HEK293T (cell line): ENCODE measurements at regions not wholly inside any gene's neighbourhood (a gene's known extent, or its start where the extent isn't known, plus 50 kb on each side); places are given as distances from the start of the nearest gene placed in this dataset.

Source experiments
- ARNT ChIP-seq: fragments of 450-650 bp; IDR thresholded peaks from 2 replicates; pipeline ENCODE4 v1.6.1; 2017; ENCODE audit warnings: mild to moderate bottlenecking
- BHLHE40 ChIP-seq: fragments of 450-650 bp; IDR thresholded peaks from 2 replicates; pipeline ENCODE4 v1.6.1; 2016; ENCODE audit warnings: mild to moderate bottlenecking, moderate library complexity, borderline replicate concordance
- CTBP1 ChIP-seq: fragments of 450-650 bp; IDR thresholded peaks from 2 replicates; pipeline ENCODE4 v1.6.1; 2016; ENCODE audit warnings: borderline replicate concordance
- ELF4 ChIP-seq: fragments of 450-650 bp; IDR thresholded peaks from 2 replicates; pipeline ENCODE4 v1.6.1; 2017; ENCODE audit warnings: antibody characterized with exemption
- FOXA1 ChIP-seq: fragments of 450-650 bp; IDR thresholded peaks from 2 replicates; pipeline ENCODE4 v1.6.1; 2016; ENCODE audit warnings: mild to moderate bottlenecking
- FOXK2 ChIP-seq: fragments of 450-650 bp; IDR thresholded peaks from 2 replicates; pipeline ENCODE4 v1.6.1; 2016; ENCODE audit warnings: mild to moderate bottlenecking
- FOXM1 ChIP-seq: fragments of 450-650 bp; IDR thresholded peaks from 2 replicates; pipeline ENCODE4 v1.6.1; 2017; ENCODE audit warnings: mild to moderate bottlenecking, borderline replicate concordance
- L3MBTL2 ChIP-seq: fragments of 450-650 bp; conservative IDR thresholded peaks from 2 replicates; pipeline ENCODE4 v1.6.1; 2016; ENCODE audit warnings: mild to moderate bottlenecking
- LEF1 ChIP-seq: fragments of 450-650 bp; IDR thresholded peaks from 2 replicates; pipeline ENCODE4 v1.6.1; 2017; ENCODE audit warnings: mild to moderate bottlenecking, borderline replicate concordance
- NFRKB ChIP-seq: fragments of 450-650 bp; IDR thresholded peaks from 2 replicates; pipeline ENCODE4 v1.6.1; 2016; ENCODE audit warnings: mild to moderate bottlenecking, moderate library complexity
- PKNOX1 ChIP-seq: fragments of 450-650 bp; IDR thresholded peaks from 2 replicates; pipeline ENCODE4 v1.6.1; 2016
- SP1 ChIP-seq: fragments of 450-650 bp; IDR thresholded peaks from 2 replicates; pipeline ENCODE4 v1.6.1; 2017
- SUZ12 ChIP-seq: fragments of 450-650 bp; IDR thresholded peaks from 2 replicates; pipeline ENCODE4 v1.6.1; 2016; ENCODE audit warnings: mild to moderate bottlenecking
- TARDBP ChIP-seq: fragments of 450-650 bp; IDR thresholded peaks from 2 replicates; pipeline ENCODE4 v1.6.1; 2016

- no peak for TF ChIP-seq BHLHE40
- no peak for TF ChIP-seq FOXM1
- no peak for TF ChIP-seq ARNT
- TF ChIP-seq NFRKB = no peak
- TF ChIP-seq PKNOX1 = no peak
- no peak for TF ChIP-seq L3MBTL2
- no peak for TF ChIP-seq SUZ12
- TF ChIP-seq TARDBP = no peak
- no peak for TF ChIP-seq FOXA1
- no peak for TF ChIP-seq FOXK2
- TF ChIP-seq ELF4 = no peak
- TF ChIP-seq LEF1 = no peak
- TF ChIP-seq CTBP1 = no peak
- no peak for TF ChIP-seq SP1
These were observed 877.1 kb upstream of the CDH8 start for GRCh38 chr16:62913333-62913732.
